IMR-90 (cell line): ENCODE measurements at regions not wholly inside any gene's neighbourhood (a gene's known extent, or its start where the extent isn't known, plus 50 kb on each side); places are given as distances from the start of the nearest gene placed in this dataset.
A peak's percentile ranks its signal among the peaks of the same experiment; 100 is the strongest.

ENCODE experiments used
- ATAC-seq: fragments of 200-7000 bp; cut with Tn5 transposase; 2 replicates; pipeline ENCODE4 v1.9.1; 2020; ENCODE audit warnings: low read depth, mild to moderate bottlenecking, moderate library complexity
- BruUV-seq: library from RNA; stranded (reverse); fragments of 400-500 nt; replicated peaks from 2 replicates; lab custom pipeline; 2021; lab: Mats Ljungman, UMichigan
- CTCF ChIA-PET: fragments of 300-600 bp; formaldehyde crosslinking; extraction: SDS; loops from one replicate; lab custom pipeline; 2021; ENCODE audit warnings: antibody characterized with exemption; lab: Yijun Ruan, JAX
- POLR2A ChIA-PET: fragments of 300-600 bp; sonication (Branson Sonifier 250); formaldehyde crosslinking; loops from one replicate; lab custom pipeline; 2022; ENCODE audit warnings: antibody characterized with exemption; ENCODE audit not compliant: unreplicated experiment; lab: Charles Lee
- DNase-seq: peaks from one replicate; pipeline ENCODE4 v3.0.0; 2013
- H2AFZ ChIP-seq: replicated peaks from 2 replicates; pipeline ENCODE3; 2013; ENCODE audit warnings: low read length, mild to moderate bottlenecking; ENCODE audit not compliant: poor library complexity
- H2AK5ac ChIP-seq: 2 replicates; pipeline ENCODE4 v1.6.1; 2013; ENCODE audit warnings: low read depth, low read length, inconsistent platforms
- H2AK9ac ChIP-seq: replicated peaks from 2 replicates; pipeline ENCODE3; 2013; ENCODE audit warnings: mild to moderate bottlenecking, low read depth, low read length, moderate library complexity; ENCODE audit not compliant: poor library complexity
- H2BK120ac ChIP-seq: 2 replicates; pipeline ENCODE4 v1.6.1; 2013; ENCODE audit warnings: low read depth, low read length, inconsistent platforms
- H2BK15ac ChIP-seq: 3 replicates; pipeline ENCODE4 v1.6.1; 2013; ENCODE audit warnings: low read depth, low read length, inconsistent platforms
- H2BK20ac ChIP-seq: 2 replicates; pipeline ENCODE4 v1.6.1; 2013; ENCODE audit warnings: low read depth, mild to moderate bottlenecking, inconsistent platforms, low read length, moderate library complexity
- H2BK5ac ChIP-seq: 2 replicates; pipeline ENCODE4 v1.6.1; 2013; ENCODE audit warnings: mild to moderate bottlenecking, low read depth, low read length, inconsistent platforms; ENCODE audit not compliant: poor library complexity, severe bottlenecking
- H3K14ac ChIP-seq: replicated peaks from 2 replicates; pipeline ENCODE4 v1.6.1; 2013; ENCODE audit warnings: low read depth, low read length, inconsistent platforms
- H3K18ac ChIP-seq: 2 replicates; pipeline ENCODE4 v1.6.1; 2013; ENCODE audit warnings: low read depth, low read length, control low read depth
- H3K23ac ChIP-seq: 2 replicates; pipeline ENCODE4 v1.6.1; 2013; ENCODE audit warnings: low read depth, low read length, inconsistent platforms
- H3K27ac ChIP-seq: 2 replicates; pipeline ENCODE4 v1.5.1; 2013; ENCODE audit warnings: mild to moderate bottlenecking, control low read depth, low read length; ENCODE audit not compliant: insufficient read depth
- H3K27me3 ChIP-seq: 2 replicates; pipeline ENCODE4 v1.6.1; 2013; ENCODE audit warnings: low read length; ENCODE audit not compliant: control insufficient read depth, insufficient read depth
- H3K36me3 ChIP-seq: 2 replicates; pipeline ENCODE4 v1.6.1; 2013; ENCODE audit warnings: low read length, mixed read lengths; ENCODE audit not compliant: control insufficient read depth, insufficient read depth
- H3K4ac ChIP-seq: 2 replicates; pipeline ENCODE4 v1.6.1; 2013; ENCODE audit warnings: low read depth, low read length, inconsistent platforms
- H3K4me1 ChIP-seq: 2 replicates; pipeline ENCODE4 v1.6.1; 2013; ENCODE audit warnings: low read length, mixed read lengths; ENCODE audit not compliant: control insufficient read depth, insufficient read depth
- H3K4me2 ChIP-seq: 2 replicates; pipeline ENCODE4 v1.6.1; 2013; ENCODE audit warnings: low read depth, mild to moderate bottlenecking, control low read depth, low read length, moderate library complexity
- H3K4me3 ChIP-seq: 2 replicates; pipeline ENCODE4 v1.5.1; 2013; ENCODE audit warnings: low read depth, mild to moderate bottlenecking, control low read depth, low read length, moderate library complexity; ENCODE audit not compliant: insufficient read depth
- H3K56ac ChIP-seq: 2 replicates; pipeline ENCODE4 v1.6.1; 2013; ENCODE audit warnings: low read length, inconsistent platforms; ENCODE audit not compliant: insufficient read depth; ENCODE audit errors: extremely low read depth
- H3K79me1 ChIP-seq, 2 experiments: 2 replicates each; pipeline ENCODE4 v1.6.1; 2013; ENCODE audit warnings: low read length in 2 of 2, inconsistent platforms in 1 of 2, low read depth in 1 of 2
- H3K9ac ChIP-seq: 2 replicates; pipeline ENCODE4 v1.6.1; 2013; ENCODE audit warnings: low read depth, low read length, control low read depth
- H3K9me1 ChIP-seq: 2 replicates; pipeline ENCODE4 v1.6.1; 2013; ENCODE audit warnings: low read length, inconsistent platforms; ENCODE audit not compliant: insufficient read depth
- H3K9me3 ChIP-seq: 2 replicates; pipeline ENCODE4 v1.6.1; 2013; ENCODE audit warnings: low read length; ENCODE audit not compliant: control insufficient read depth, insufficient read depth
- H4K20me1 ChIP-seq: 2 replicates; pipeline ENCODE4 v1.6.1; 2013; ENCODE audit warnings: low read length, inconsistent platforms; ENCODE audit not compliant: insufficient read depth
- H4K5ac ChIP-seq: 2 replicates; pipeline ENCODE4 v1.6.1; 2013; ENCODE audit warnings: mild to moderate bottlenecking, low read depth, low read length, control low read depth
- H4K8ac ChIP-seq, 2 experiments: 2 replicates each; pipeline ENCODE4 v1.6.1; 2013; ENCODE audit warnings: low read depth in 2 of 2, low read length in 2 of 2, control low read depth in 1 of 2, inconsistent platforms in 1 of 2
- H4K91ac ChIP-seq: 2 replicates; pipeline ENCODE4 v1.6.1; 2013; ENCODE audit warnings: low read depth, low read length, inconsistent platforms; ENCODE audit not compliant: insufficient read depth
- NFE2L2 ChIP-seq: fragments of 150-350 bp; IDR thresholded peaks from 2 replicates; pipeline ENCODE4 v1.6.1; 2016; ENCODE audit warnings: low read depth, mild to moderate bottlenecking, low read length
- POLR2A ChIP-seq: IDR thresholded peaks from 2 replicates; pipeline ENCODE4 v1.6.1; 2012; ENCODE audit warnings: mild to moderate bottlenecking, low read depth, low read length
- RCOR1 ChIP-seq: IDR thresholded peaks from 2 replicates; pipeline ENCODE4 v1.6.1; 2012; ENCODE audit warnings: mild to moderate bottlenecking, low read length, improper control_type of control experiment; ENCODE audit not compliant: insufficient replicate concordance
- WGBS, 2 experiments: methylation state at CpG; one replicate each; pipeline versions ENCODE4 v1.1.5 to v1.1.7; 2013; ENCODE audit warnings: missing lambda C conversion rate in 2 of 2; ENCODE audit not compliant: insufficient read length in 1 of 2; ENCODE audit errors: extremely low coverage in 2 of 2; 5-methylcytosine and 5-hydroxymethylcytosine counted together
- dilution Hi-C: fragments of 300-500 bp; cut with HindIII; formaldehyde crosslinking; loops from one replicate; pipeline ENCODE4 v1.14.3; 2018; ENCODE audit warnings: low sequenced_read_pairs; ENCODE audit not compliant: unreplicated experiment
- in situ Hi-C: fragments of 300-500 bp; cut with MboI; formaldehyde crosslinking; loops from 3 replicates; pipeline ENCODE4 v1.14.3; 2019; ENCODE audit warnings: low sequenced_read_pairs, inconsistent platforms, mixed read lengths
- intact Hi-C: fragments of 100-400 bp; cut with micrococcal nuclease; formaldehyde crosslinking; loops from 2 replicates; pipeline ENCODE4 v1.10.0; 2022

DNA sequence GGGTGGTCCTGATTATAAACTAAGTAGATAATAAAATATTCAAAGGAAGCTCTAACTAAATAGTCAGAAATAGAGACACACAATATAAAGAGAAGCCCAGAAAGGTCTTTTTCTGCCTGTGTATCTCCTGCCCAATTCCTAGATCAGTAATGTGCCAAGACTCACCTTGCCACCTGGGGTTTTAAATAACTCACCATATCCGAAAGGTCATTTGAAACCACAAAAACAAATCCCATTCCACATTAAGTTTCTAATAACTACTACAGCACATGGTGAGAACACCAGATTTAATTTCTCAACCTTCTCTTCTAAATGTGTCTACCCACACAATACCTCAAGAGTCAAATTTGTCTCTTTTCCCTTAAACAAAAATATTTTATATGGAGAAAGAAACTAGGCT is 75.2 kb downstream of the ZNF608 start:
- no peaks in the 10 kb centered on the region for H3K9me3 ChIP-seq
- ATAC-seq: no peak
- no peak for DNase-seq
- no peak overlapping the region for H3K27ac ChIP-seq
- H3K4me3 ChIP-seq: no peak overlapping the region
- no peaks in the 10 kb centered on the region for H3K27me3 ChIP-seq
- no peak overlapping the region for H3K23ac ChIP-seq
- TF ChIP-seq POLR2A: no peak
- no peak for TF ChIP-seq RCOR1
- TF ChIP-seq NFE2L2: no peak
- CTCF ChIA-PET: interaction anchor here (0.6 kb wide), 1 partner anchor 341 kb away, joined by 3 read pairs; no protein-coding TSS in a partner anchor
- intact Hi-C loops (no loop called here), dilution Hi-C loops (no loop called here), in situ Hi-C loops (no loop called here)
- H4K8ac ChIP-seq: no peak overlapping the region
- no peak overlapping the region for H3K9ac ChIP-seq
- 100% methylated on average over 1 of the region's 1 CpG; no CpG with 5 or more reads in 1 of the 2 experiments for WGBS, 2 experiments
- H2BK120ac ChIP-seq: no peak overlapping the region; the same call in 1 of the 2 replicates
- peak overlapping the region; percentile 52; the same call in 1 of the 2 replicates for H3K18ac ChIP-seq
- H2AK5ac ChIP-seq: no peak overlapping the region
- no peak overlapping the region for H3K56ac ChIP-seq
- H2AFZ ChIP-seq: no peak overlapping the region
- H3K4me1 ChIP-seq: peaks cover 10% of the 10 kb centered on the region
- no peak overlapping the region for H3K4ac ChIP-seq
- H3K14ac ChIP-seq: 0 out of 2 replicates have a peak overlapping the region, but pooled peaks have one; percentile 2
- peaks cover 28 to 54% of the 10 kb centered on the region in 2 experiments for H3K79me1 ChIP-seq
- H2BK5ac ChIP-seq: no peak overlapping the region
- no peak overlapping the region for H2BK20ac ChIP-seq
- no TSS peak for BruUV-seq
- H3K36me3 ChIP-seq: no peaks in the 10 kb centered on the region
- H4K20me1 ChIP-seq: peaks cover 4% of the 10 kb centered on the region; the same call in 1 of the 2 replicates
- no peak overlapping the region for H2BK15ac ChIP-seq
- no peak overlapping the region for H2AK9ac ChIP-seq
- H3K4me2 ChIP-seq: no peak overlapping the region; the same call in 1 of the 2 replicates
- peaks cover 6% of the 10 kb centered on the region for H3K9me1 ChIP-seq
- H4K91ac ChIP-seq: no peak overlapping the region
- no peak overlapping the region; the same call in 1 of the 2 replicates for H4K5ac ChIP-seq
- POLR2A ChIA-PET: interaction anchor here (0.7 kb wide), 1 partner anchor 11 kb away, joined by 3 read pairs; no protein-coding TSS in a partner anchor
